ENCODE measurements at regions not wholly inside any gene's neighbourhood (a gene's known extent, or its start where the extent isn't known, plus 50 kb on each side); places are given as distances from the start of the nearest gene placed in this dataset.

DNA sequence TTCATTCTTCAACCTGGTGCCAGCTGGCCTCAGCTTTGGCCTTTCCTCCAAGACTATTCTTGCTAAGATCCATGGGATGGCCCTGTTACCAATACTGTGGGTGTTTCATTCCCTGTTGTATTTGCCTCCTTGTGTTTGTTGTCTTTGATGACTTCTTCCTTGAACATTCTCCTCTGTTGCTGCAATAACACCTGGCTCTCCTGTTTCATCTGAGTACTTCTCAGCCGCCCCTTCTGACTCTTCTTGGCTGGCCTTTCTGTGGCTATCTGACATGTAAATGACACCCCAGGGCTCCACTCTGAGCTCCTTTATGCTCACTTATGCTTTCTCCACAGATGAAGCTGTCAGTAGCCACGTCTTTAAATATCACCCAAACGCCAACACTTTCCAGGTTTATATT, 302.7 kb upstream of the CHRNA7 start:
- no peak for DNase-seq
- TF ChIP-seq, protein P1, sequence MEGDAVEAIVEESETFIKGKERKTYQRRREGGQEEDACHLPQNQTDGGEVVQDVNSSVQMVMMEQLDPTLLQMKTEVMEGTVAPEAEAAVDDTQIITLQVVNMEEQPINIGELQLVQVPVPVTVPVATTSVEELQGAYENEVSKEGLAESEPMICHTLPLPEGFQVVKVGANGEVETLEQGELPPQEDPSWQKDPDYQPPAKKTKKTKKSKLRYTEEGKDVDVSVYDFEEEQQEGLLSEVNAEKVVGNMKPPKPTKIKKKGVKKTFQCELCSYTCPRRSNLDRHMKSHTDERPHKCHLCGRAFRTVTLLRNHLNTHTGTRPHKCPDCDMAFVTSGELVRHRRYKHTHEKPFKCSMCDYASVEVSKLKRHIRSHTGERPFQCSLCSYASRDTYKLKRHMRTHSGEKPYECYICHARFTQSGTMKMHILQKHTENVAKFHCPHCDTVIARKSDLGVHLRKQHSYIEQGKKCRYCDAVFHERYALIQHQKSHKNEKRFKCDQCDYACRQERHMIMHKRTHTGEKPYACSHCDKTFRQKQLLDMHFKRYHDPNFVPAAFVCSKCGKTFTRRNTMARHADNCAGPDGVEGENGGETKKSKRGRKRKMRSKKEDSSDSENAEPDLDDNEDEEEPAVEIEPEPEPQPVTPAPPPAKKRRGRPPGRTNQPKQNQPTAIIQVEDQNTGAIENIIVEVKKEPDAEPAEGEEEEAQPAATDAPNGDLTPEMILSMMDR (IDR thresholded peaks at IDR 0.05): no peak
- no peak for TF ChIP-seq POLR2A (IDR thresholded peaks at IDR 0.05)
- Histone ChIP-seq H3K36me3 (ENCODE audit: low read depth, missing control alignments) (no peaks in the 10 kb centered on the region), H3K27ac (no peak overlapping the region), H3K9me3 (no peaks in the 10 kb centered on the region), H3K4me1 (no peaks in the 10 kb centered on the region), H3K27me3 (no peaks in the 10 kb centered on the region), H3K4me3 (no peak overlapping the region)
- intact Hi-C loops (cut with DNase I; ENCODE audit: low total_unique reads): no loop called here
- 89 to 93% methylated on average over 3 of the region's 3 CpGs for WGBS, 2 donors

DNA sequence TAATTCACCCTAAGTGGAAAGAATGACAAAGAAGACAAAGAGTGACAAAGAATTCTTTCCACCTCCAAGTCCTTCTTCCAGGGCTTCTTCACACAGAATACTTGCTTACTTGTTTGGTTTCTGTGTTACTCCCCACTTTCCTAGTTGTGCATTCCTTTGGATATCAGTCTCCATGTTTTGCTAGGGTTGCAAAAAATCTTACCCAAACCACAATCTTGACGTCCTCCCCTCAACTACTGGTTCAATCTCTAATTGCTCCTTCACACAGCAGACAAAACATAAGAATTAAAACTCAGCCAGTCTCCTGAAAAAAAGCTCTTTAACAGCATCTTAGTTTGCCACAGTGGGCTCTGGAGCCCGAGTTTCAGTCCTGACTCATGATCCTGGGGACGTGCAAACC, 297.6 kb upstream of the CHRNA7 start:
- 68 to 74% methylated on average over 3 of the region's 3 CpGs for WGBS, 2 donors
- H3K27ac ChIP-seq: no peak overlapping the region
- no peaks in the 10 kb centered on the region for H3K9me3 ChIP-seq
- TF ChIP-seq, protein P1 (IDR thresholded peaks at IDR 0.05): no peak
- TF ChIP-seq POLR2A (IDR thresholded peaks at IDR 0.05): no peak
- no peak for DNase-seq
- no peaks in the 10 kb centered on the region for H3K27me3 ChIP-seq
- H3K4me1 ChIP-seq: no peaks in the 10 kb centered on the region
- H3K36me3 ChIP-seq (ENCODE audit: low read depth, missing control alignments): no peaks in the 10 kb centered on the region
- no peak overlapping the region for H3K4me3 ChIP-seq
- intact Hi-C loops (cut with DNase I; ENCODE audit: low total_unique reads): no loop called here

DNA sequence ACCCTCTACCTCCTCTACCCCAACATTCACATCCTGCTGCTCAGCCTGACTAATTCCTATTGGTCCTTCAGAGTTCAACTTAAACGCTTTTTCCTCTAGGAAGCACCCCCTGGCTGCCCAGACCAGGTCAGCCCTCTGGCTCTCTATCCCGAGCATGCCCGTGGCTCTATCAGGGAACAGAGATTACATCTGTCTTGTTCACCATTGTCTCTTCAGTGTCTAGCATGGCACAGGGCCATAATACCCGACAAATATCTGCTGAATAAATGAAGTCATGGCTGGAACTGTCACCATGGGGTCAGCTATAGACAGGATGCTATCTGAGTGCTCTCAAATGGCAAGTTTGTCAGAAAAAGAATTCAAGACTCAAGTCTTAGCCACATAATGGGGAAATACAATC, 296.9 kb upstream of the CHRNA7 start:
- DNase-seq: no peak
- no peaks in the 10 kb centered on the region for H3K9me3 ChIP-seq
- 62% methylated on average over 4 of the region's 4 CpGs for WGBS, 2 donors
- H3K4me3 ChIP-seq: no peak overlapping the region
- no peaks in the 10 kb centered on the region for H3K4me1 ChIP-seq
- no peaks in the 10 kb centered on the region for H3K27me3 ChIP-seq
- H3K27ac ChIP-seq: no peak overlapping the region
- intact Hi-C loops (cut with DNase I; ENCODE audit: low total_unique reads): no loop called here
- no peak for TF ChIP-seq POLR2A (IDR thresholded peaks at IDR 0.05)
- H3K36me3 ChIP-seq (ENCODE audit: low read depth, missing control alignments): no peaks in the 10 kb centered on the region

GRCh38 chr15:31740203-31740602, 290.1 kb upstream of the CHRNA7 start:
- no peak overlapping the region for H3K4me3 ChIP-seq
- H3K27me3 ChIP-seq: no peaks in the 10 kb centered on the region
- no peak overlapping the region for H3K27ac ChIP-seq
- 54 to 61% methylated on average over 9 of the region's 9 CpGs for WGBS, 2 donors
- no peaks in the 10 kb centered on the region for H3K36me3 ChIP-seq (ENCODE audit: low read depth, missing control alignments)
- intact Hi-C loops (cut with DNase I; ENCODE audit: low total_unique reads): no loop called here
- no peaks in the 10 kb centered on the region for H3K9me3 ChIP-seq
- DNase-seq: no peak
- H3K4me1 ChIP-seq: no peaks in the 10 kb centered on the region
- no peak for TF ChIP-seq POLR2A (IDR thresholded peaks at IDR 0.05)
- TF ChIP-seq, protein P1 (IDR thresholded peaks at IDR 0.05): no peak

DNA sequence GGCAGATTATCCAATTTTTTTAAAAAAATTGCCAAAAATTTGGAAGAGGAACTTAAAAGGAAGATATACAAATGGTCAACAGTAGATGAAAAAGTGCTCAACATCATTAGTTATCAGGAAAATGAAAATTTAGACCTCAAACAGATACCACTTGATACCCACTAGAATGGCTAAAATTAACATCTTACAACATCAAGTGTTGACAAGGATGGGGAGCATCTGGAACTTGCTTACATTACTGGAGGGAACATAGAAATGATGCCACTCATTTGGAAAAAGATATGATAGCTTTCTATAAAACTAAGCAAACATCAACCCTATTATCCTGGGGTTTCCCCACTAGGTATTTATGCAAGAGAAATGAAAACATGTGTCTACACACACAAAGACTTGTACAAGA, 284.5 kb upstream of the CHRNA7 start:
- H3K9me3 ChIP-seq: no peaks in the 10 kb centered on the region
- no peak overlapping the region for H3K27ac ChIP-seq
- no peaks in the 10 kb centered on the region for H3K4me1 ChIP-seq
- no peaks in the 10 kb centered on the region for H3K36me3 ChIP-seq (ENCODE audit: low read depth, missing control alignments)
- no peak for TF ChIP-seq POLR2A (IDR thresholded peaks at IDR 0.05)
- TF ChIP-seq, protein P1 (IDR thresholded peaks at IDR 0.05): no peak
- intact Hi-C loops (cut with DNase I; ENCODE audit: low total_unique reads): no loop called here
- no peaks in the 10 kb centered on the region for H3K27me3 ChIP-seq
- H3K4me3 ChIP-seq: no peak overlapping the region
- no peak for DNase-seq

Measured in testis (tissue), 2 donors.